Brain pericyte (primary cell): ENCODE measurements at regions not wholly inside any gene's neighbourhood (a gene's known extent, or its start where the extent isn't known, plus 50 kb on each side); places are given as distances from the start of the nearest gene placed in this dataset.

Source experiments
- DNase-seq: peaks from one replicate; pipeline ENCODE4 v3.0.0-alpha.2; 2012; ENCODE audit warnings: low read depth, low spot score

DNA sequence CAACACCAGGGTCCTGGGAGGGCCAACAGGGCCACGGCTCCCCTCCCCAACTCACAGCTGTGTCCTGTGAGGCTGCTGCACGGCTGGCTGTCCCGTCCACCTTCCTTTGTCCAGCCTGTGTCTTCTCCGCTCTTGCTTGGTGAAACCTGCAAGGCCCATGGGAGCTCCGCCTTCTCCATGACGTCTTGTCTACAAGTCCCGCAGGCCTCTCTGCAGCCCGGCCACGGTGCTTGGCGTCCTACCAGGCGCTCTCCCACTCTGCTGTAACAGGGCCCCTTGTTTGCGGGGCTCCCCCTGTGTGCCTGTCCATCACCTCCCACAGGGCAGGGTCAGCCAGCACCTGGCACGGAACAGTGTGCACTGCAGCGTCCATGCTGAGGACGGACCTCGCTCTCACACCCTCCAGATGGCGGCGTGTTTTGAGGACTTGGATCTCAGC lies 866.8 kb downstream of the TBC1D22A start:
- no peak for DNase-seq

DNA sequence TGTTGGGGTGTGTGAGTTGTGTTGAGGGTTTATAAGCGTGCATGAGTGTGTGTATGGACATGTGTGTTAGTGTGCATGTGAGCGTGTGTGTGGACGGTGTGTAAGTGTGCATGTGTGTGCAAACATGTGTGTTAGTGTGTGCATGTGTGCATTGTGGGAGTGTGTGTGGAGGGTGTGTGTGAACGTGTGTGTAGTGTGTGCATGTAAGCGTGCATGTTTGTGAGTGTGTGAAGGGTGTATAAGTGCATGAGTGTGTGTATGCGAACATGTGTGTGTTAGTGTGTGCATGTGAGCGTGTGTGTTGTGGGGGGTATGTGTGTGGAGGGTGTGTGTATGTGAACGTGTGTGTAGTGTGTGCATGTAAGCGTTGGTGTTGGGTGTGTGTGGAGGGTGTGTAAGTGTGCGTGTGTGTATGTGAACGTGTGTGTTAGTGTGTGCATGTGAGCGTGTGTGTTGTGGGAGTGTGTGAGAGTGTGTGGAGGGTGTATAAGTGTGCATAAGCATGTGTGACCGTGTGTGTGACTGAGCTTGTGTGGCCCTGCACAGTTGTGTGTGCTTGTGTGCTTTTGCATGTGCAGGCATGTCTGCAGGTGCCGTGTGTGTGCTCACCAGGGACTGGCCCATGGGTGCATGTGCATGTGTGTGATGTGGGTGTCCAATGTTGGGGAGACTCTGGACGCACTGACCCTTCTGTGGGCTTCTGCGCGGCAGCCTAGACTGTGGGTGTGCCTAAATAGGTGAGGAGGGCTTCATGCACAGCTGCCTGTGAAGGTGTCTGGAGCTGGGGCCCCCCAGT lies 866.2 kb downstream of the TBC1D22A start:
- no peak for DNase-seq

DNA sequence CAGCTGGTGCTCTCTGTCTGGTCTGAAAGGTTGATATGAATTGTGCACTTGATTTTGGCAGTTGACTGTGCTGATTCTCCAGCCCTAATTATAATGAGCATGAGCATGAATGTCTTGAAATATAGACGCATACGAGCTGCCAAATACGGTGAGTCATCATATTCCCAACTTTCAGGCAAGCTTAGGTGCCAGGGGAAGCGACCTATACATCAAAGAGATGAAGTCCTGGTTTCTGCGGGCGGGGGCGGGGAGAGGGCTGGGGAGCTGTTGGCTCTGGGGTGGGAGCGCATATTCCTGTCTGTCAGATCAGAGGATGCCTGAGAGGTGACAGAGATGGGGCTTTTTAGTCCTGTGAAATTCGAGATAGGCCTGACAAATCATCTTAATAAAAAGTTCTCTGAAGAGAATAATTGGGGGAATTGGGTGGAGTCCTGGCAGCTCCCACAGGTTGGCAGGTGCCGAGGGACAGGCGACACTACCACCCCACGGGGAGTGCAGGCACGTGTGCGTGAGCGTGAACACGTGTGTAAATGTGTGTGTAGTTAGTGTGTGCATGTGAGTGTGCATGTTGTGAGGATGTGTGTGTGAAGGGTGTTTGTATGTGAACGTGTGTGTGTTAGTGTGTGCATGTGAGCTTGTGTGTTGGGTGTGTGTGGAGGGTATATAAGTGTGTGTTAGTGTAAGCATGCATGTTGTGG lies 865.3 kb downstream of the TBC1D22A start:
- DNase-seq: no peak

DNA sequence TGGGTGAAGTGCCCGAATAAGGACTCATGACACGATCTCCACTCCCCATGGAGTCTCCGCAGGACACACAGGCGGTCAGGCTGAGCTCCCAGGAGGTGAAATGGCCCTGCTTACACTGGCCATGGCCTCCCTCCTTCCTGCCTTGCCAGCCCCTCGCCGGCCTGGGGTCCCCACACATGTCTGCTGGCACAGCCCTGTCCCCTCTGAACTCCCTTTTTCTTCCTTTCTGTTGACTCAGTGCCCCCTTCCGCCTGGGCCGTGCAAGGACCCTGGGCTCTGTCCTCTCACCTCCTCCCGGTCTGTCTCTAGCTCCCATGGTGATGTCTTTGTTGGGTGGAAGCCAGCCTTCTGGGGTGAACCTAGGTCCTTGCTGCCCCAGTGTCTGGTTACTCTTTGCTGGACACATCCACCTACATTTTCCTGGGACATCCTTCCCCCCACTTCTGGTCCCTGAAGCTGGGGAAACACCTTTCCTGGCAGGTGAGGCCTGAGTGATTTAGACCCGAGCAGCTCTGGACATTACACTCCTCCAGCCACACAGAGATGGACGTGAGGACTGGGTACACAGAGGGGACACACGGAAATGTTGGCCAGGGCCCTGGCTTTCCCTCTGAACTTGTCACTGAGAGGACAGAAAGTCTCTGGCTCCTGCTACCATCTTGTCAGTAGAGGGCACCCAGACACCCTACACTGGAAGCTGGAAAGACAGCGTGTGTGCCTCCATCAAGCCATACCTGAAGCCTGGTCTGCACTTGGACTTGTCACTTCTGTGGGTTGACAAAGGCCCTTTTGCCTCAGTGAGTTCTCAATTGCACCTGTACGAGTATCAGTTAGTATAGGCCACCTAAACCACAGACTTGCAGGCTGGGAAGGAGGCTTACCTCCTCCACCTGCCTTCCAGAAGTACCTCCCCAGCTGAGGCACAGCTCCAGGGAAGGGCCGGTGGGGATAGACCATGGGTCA lies 864.3 kb downstream of the TBC1D22A start:
- DNase-seq: no peak

DNA sequence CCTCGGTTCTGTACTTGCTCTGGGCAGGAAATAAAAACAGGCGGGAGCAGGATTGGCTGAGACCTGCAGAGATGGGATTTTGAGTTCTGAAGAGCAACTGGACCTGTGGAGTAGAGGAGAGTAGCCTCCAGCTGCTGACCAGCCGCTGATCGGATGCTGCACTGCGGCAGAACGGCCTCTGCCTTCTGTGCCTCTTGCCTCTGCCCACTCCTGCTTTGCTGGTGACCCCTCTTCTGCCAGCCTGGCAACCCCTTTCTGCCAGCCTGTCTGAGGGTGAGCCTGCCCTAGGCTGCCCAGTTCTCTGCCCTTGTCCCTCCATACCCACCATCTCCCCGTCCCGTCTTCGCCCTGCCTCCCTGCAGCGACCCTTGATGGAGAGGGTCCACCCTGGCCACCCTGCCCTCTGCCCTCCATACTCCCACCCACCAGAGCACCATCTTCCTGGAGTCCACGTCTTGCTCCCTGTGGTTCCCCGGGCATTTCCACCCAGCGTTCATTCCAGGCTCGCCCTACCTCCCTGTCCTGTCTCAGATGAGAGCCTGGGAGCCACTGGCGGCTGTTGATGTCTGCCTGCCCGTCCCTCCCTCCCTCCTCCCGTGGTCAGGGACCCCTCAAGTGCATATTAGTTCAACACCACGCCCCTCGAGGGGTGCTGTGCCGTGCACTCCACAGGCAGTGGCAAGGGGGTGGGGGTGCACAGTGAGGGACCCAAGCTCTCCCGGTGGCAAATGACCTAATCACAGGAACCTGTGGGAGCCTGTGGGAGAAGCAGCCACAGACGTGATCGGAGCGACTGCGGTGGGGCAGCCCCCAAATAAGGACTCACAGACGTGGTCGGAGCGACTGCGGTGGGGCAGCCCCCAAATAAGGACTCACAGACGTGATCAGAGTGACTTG lies 863.3 kb downstream of the TBC1D22A start:
- no peak for DNase-seq

DNA sequence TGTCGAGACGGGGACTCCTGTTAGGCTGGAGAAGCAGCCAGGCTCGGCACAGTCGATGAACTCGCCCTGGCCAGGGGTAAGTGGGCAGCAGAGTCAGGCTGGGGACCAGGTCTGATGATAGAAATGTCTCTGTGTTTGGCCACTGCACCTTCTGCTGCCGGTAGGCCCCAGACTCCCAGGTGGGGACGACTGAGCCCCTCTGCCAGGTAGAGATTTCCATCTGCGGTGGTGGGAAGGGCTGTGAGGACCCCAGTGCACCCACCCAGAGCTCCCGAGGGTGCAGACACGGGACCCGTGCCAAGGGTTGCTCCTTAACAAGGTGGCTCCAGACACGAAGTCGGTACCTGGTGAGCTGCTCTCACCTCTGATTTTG lies 862.5 kb downstream of the TBC1D22A start:
- DNase-seq: no peak

DNA sequence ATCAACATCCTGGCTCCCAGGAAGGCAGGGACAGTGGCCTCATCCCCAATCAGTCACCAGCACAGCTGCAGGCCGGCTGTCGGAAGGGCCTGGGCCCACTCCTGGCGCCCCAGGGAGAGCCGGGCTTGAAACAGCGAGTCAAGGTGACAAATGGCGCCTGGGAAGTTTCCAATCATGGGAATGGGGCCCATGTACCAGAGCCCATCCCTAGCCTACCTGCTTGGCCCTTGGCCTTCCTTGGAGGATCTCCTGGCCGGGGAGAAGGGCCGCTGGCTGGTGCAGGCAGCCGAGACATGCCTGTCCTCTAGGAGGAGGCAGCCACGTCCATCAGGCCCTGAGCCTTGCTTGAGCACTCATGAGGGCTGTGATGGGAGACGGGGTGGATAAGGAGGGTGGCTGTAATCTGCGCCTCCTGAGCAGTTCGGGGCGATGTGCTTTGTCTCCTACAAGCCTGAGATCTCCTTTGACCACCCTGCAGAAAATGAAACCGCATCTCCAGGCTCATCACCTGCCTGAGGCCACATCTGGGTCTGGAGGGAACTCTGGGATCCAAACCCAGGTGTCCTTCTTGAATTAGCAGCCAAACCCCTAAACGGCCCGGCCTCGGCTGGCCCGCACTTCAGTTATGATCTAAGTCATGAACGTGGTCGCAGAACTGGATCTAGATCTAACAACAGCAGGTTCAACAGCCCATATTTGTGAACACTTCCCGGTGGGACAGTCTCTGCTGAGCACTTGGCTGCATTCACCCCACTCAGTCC lies 862.0 kb downstream of the TBC1D22A start:
- DNase-seq: no peak

DNA sequence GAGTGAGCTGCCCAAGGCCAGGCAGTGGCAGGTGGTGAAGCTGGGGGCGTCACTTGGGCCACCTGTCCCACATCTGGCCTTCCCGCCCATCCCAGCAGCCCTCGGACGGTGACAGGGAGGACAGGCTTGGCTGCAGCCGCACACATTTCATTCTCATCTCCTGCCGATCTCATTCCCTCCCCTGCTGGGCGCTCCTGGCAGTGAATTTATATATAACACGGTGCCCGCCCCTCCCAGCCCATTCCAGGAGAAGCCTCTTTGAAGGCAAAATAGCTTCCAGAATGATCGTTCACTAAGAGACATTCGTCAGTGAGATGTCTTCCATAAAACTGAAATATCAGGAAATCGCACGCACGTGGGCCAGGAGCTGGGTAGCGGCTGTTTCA lies 861.3 kb downstream of the TBC1D22A start:
- DNase-seq: no peak

DNA sequence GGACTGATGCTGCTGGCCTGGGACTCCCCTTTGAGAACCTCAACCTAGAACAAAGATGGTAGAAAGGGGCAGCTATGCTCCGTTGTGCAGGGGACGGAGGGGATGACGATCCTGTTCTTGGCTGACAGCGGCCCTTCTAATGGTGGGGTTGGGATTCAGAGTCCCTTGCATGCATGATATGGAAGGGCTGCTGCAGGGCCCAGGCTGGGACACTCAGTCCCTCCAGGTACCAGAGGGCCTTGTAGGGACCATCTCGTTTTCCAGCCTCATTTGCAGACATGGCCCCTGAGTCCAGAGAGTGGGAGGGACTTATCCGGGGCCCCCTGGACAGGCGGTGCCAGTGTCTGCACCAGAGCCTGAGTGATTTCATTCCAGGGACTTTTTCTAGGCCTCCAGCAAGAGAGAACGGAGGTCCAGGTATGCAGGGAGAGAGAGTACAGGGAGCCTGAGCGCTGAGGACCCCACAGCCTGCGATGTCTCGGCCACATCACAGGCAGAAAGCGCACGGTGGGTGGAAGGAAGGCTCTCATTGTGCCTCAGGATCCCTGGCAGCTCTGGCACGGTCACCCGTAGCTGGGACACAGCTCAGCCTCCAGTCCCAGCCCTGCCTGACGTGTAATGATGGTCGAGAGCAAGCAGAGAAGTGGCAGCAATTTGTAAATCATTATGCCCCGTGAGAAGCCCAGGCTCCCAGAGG lies 860.8 kb downstream of the TBC1D22A start:
- DNase-seq: no peak

DNA sequence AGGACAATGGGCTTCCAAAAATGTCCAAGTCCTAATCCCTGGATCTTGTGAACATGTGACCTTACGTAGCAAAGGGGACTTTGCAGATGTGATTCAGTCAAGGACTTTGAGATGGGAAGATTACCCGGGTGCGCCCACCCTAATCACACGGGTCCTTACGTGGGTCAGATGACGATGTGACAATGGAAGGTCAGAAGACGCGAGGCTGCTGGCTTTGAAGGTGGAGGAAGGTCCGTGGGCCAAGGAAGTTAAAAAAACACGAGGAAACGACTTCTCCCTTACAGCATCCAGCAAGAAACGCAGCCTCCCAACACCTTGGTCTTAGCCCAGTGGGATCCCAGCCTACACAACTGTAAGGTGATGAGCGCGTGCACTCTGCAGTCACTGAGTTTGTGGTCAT lies 860.1 kb downstream of the TBC1D22A start:
- DNase-seq: no peak

DNA sequence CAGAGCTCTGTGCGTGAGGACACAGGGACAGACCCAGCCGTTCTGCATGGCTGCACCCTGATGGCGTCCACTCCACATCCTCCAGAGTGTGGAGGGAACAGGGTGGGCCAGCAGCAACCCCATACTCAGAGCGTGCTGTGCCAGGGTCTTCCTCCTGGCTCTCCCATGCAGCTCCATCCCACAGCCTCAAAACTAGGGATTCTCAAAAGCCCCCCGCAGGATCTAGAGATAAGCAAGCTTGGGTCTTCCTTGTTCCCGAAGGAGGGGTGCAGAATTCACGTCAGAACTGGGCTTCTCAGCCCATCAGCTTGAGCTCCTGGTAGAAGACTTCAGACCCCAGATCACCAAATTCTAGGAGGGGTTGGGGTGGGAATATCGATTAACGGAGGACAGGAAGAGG lies 858.8 kb downstream of the TBC1D22A start:
- DNase-seq: no peak

DNA sequence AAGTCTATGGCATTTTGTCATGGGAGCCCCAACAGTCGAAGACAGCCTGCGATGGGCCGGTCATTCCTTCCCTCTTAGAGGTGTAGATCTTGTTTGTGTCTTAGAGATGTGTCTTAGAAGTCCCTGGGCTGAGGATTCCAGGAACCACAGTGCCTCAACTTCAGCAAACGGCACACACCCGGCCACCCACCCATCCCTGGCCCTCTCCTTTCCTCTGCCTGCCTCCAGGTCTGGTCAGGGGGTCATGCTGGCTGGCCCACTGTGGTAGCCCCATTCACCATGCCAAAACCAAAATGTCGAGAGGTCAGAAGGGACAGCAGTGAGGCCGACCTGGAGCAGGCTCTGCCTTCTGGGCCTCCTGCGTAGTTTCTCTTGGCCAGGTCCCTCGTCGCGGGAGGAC lies 857.9 kb downstream of the TBC1D22A start:
- no peak for DNase-seq

DNA sequence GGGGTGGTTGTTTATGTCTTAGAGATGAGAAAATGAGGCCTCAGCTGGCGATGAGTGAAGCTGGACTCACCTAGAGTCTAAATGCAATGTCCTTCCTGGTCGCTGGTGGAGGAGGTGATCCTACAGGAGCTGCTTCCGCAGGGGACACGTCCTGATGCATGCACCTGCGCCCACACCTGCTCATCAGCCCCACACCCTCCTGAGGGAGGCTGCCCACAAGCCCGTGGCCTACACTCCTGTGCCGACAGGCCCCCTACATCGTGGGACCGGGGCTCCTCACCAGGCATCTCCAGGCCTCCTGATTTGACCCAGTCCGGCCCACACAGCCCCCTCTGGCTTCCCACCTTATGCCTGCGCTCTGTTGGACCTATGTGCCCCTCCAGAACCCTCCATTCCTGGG lies 857.2 kb downstream of the TBC1D22A start:
- DNase-seq: no peak

DNA sequence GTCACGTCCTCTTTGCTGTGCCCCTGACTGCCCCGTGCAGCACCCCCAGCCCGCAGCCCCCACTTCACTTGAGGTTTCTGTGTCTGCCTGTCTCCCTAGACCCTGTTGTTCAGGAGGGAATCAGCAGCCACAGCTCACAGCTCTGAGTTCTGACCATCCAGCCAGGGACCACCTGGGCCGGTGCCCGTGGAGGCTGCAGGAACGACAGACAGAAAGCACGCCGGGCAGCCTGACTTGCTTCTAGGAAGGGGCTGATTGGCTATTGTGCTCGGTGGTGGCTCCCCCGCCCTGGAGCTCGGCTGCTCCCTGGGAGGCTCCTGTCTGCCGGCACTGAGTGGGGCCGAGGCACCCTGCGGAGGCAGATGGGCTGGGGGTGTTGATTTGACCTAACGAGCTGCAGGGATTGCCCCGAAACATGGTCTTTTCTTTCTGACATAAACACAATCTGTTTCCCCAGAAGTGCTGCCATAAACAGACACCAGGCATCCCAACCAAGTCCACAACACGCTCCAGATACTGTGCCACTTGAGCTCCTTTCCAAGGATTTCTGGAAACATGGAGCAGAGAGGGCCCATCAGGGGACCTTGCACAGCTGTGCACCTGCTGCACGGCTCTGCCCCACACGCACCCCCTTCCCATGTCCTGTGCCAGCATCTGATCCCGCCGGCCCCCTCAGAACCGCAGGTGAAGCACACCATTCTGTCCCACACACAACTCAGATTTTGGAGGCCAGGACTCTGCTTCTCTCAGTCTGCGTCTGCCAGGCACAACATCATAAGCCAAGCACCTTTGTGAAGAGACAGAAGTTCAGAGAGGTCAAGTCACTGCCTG lies 855.9 kb downstream of the TBC1D22A start:
- no peak for DNase-seq

DNA sequence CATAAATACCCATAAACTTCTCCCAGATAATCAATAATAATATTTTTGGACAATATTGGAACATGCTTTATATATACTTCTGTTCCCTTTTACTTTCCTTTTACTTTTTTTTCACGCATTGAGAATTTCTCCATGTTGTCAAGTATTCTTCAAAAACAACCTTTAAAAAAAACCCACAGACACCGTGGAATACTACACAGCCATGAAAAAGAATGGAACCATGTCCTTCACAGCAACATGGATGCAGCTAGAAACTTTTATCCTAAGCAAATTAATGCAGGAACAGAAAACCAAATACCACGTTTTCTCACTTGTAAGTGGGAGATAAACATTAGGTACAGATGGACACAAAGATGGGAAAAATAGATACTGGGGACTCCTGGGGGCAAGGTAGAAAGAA lies 854.7 kb downstream of the TBC1D22A start:
- DNase-seq: no peak

DNA sequence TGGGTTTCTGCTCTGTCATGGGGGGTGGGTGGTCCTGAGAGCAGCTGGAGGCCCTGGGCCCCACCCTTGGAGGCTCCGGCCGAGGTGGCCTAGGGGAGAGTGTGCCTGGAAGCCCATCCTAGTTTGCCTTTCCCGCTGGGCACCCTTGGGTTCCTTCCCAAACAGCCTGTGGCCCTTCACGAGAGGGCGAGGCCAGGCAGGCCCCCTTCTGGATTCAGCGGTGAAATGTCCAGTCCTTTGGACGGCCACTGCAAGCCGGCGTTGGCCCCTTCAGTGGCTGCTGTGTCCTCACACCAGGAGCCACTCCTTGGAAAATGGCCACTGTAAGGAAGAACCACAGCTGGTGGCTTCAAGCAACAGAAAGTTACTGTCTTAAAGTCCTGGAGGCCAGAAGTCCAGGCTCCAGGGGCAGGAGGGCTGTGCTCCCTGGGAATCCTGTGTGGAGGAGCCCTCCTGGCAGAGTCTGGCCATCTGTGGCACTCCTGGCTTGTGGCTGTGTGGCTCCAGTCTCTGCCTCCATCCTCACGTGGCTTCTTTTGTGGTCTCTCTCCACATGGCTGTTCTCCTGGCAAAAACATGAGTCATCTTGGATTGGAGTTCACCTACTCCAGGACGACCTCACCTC lies 854.1 kb downstream of the TBC1D22A start:
- DNase-seq: no peak

DNA sequence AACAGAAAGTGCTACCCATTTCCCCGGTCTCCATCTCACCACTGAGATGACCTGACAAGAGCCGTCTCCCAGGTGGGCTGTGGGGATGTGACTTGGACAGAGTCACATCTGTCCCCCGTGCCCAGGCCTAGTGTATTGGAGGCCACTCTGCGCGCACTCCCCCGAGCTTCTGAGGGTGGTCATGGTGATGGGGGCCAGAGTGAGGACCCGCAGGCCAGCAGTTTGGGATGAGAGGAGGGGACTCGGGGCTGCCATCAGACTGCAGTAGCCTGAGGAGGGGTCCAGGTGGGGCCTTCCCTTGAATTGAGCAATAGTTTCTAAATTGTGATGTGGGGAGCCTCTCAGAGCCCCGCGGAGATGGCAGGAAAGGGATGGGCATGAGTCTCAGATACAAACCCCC lies 852.6 kb downstream of the TBC1D22A start:
- DNase-seq: no peak

DNA sequence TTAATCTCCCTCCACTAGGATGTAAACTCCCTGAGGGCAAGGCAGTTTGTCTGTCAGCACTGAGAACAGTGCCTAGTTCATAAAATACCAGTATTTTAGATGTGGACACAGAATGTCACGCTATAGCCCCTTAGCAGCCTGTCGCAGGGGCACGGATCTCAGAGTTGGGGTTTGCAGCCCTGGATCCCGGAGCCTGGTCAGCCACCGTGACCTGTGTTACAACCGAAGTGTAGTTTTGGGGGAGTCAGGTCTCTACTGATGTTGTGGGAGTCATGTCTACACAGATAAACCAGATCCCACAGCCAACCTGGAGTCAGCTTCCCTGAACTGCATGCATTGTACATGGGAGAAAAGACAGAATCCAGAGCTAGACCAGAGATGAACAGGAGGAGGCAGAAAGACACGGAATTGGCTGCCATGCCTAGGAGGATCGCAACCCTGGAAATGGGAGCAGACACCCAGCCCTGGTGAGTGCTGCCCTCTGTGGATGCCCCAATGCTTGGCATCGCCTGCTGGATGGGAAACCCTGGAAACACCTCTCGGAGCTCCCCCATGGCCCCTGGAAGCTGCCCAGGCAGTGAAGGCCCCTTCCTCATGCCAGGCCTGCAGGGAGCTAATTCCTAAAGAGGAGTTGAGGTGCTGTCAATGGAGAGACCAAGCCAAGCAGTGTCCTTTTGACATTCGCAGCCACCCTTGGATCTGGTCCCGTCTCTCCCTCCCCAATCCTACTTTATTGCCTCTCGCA lies 851.3 kb downstream of the TBC1D22A start:
- DNase-seq: no peak
